Cerebellar cortex (tissue), 1 donor: ENCODE measurements at regions not wholly inside any gene's neighbourhood (a gene's known extent, or its start where the extent isn't known, plus 50 kb on each side); places are given as distances from the start of the nearest gene placed in this dataset.

Source experiments
- DNase-seq: peaks from one replicate; pipeline ENCODE4 v3.0.0-alpha.2; 2015; ENCODE audit warnings: low spot score

- no peak for DNase-seq
These were observed 71.3 kb upstream of the BDNF start for GRCh38 chr11:27771516-27771915.

DNA sequence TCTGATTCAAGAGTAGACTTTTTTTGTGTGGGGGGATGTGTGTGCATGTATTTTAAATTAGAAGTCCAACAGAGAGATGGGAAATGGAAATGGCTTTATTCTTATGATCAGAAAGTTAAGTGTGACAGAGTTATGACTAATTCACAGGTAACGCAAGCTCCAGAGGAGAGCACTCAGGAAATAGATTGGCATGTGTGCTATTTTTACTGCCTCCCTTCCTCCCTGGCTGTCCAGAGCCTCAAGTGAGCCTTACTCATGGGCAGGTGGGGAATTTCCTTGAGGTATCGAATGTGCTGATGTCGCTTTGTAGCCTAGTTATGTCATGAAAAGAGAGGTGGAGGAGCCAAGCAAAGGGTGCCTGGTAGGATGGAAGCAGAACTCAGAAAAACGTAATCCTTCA lies 70.3 kb upstream of the BDNF start:
- no peak for DNase-seq

- no peak for DNase-seq
These were observed 63.5 kb upstream of the BDNF start for GRCh38 chr11:27763736-27764135.

- DNase-seq: no peak
These were observed 61.1 kb upstream of the BDNF start for GRCh38 chr11:27761356-27761755.

- DNase-seq: peak; percentile 29
These were observed 57.7 kb upstream of the BDNF start for GRCh38 chr11:27757953-27758352.

DNA sequence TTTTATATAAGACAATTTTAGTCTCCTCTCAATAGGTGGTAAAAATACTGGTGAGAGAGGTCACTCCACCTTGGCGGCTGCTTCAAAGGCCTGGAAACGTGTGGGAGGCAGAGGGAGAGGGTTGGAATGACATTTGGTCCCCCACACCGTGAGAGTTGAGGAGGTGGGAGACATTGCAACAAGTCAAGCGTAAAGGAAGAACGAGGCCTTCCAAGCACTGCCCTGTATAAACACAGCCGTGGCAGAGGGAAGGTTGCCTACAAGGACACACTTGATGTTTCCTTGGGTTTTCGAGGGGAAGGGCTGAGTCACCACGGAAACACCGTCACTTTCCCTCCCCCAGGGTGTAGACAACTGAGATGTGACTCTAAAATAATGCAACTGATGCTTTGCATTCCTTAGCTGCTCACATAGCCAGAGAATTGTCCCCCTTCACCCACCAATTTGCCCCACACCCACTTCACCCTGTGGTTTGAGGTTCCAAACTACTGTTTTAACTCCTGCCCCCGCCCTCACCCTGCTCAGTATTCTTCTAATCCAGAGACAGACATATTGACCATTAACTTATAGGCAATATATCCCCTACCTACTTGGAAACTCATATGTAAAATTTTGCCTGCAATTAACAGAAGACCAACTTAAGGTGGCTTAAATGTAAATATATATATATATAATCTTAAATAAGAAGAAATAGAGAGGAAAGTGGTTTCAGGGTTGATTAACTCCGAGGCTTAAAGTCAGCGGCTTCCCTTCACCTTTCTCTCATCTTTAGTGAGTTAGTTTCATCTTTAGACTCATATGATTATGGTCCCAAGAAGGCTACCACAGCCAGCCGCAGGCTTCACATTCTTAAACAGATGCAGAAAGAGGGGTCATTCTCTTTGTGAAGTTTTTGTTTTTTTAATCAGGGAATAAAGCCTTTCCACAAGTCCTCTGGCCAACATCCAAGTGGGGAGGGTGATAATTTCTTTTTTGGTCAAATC lies 54.1 kb upstream of the BDNF start:
- DNase-seq: no peak
